Liver (tissue), 7 donors: ENCODE measurements at regions not wholly inside any gene's neighbourhood (a gene's known extent, or its start where the extent isn't known, plus 50 kb on each side); places are given as distances from the start of the nearest gene placed in this dataset.

Source experiments
- DNase-seq: peaks from one replicate; pipeline ENCODE4 v3.0.0-alpha.2; 2017; ENCODE audit warnings: low spot score
- H3K27ac ChIP-seq, 2 donors: one replicate each; pipeline ENCODE4 v1.7.0; 2013; ENCODE audit warnings: inconsistent platforms in 2 of 2, low read length in 2 of 2, control low read depth in 1 of 2, low read depth in 1 of 2, mild to moderate bottlenecking in 1 of 2
- H3K27me3 ChIP-seq, 4 donors: one replicate each; pipeline versions ENCODE4 v1.6.1 to v1.7.0; 2013; ENCODE audit warnings: low read length in 3 of 4, inconsistent platforms in 1 of 4, mild to moderate bottlenecking in 1 of 4, moderate library complexity in 1 of 4; ENCODE audit not compliant: control insufficient read depth in 4 of 4, insufficient read depth in 4 of 4
- H3K36me3 ChIP-seq, 4 donors: one replicate each; pipeline versions ENCODE4 v1.6.1 to v1.7.0; 2013; ENCODE audit warnings: low read length in 3 of 4, mild to moderate bottlenecking in 3 of 4, low read depth in 1 of 4, moderate library complexity in 1 of 4; ENCODE audit not compliant: control insufficient read depth in 4 of 4, insufficient read depth in 3 of 4
- H3K4me1 ChIP-seq, 4 donors: one replicate each; pipeline versions ENCODE4 v1.6.1 to v1.7.0; 2013; ENCODE audit warnings: low read length in 3 of 4, mild to moderate bottlenecking in 3 of 4, moderate library complexity in 1 of 4; ENCODE audit not compliant: control insufficient read depth in 4 of 4, insufficient read depth in 4 of 4
- H3K4me3 ChIP-seq, 3 donors: one replicate each; pipeline versions ENCODE4 v1.6.1 to v1.7.0; 2013; ENCODE audit warnings: low read length in 3 of 3, control low read depth in 1 of 3, low read depth in 1 of 3, mild to moderate bottlenecking in 1 of 3
- H3K9ac ChIP-seq, 2 donors: one replicate each; pipeline ENCODE4 v1.7.0; 2013; ENCODE audit warnings: low read length in 2 of 2, mild to moderate bottlenecking in 2 of 2, moderate library complexity in 2 of 2, control low read depth in 1 of 2, low read depth in 1 of 2
- H3K9me3 ChIP-seq, 4 donors: one replicate each; pipeline versions ENCODE4 v1.6.1 to v1.7.0; 2013; ENCODE audit warnings: low read length in 3 of 4; ENCODE audit not compliant: control insufficient read depth in 4 of 4
- ATF3 ChIP-seq: IDR thresholded peaks from 2 replicates; pipeline ENCODE4 v1.6.1; 2016; ENCODE audit warnings: antibody characterized with exemption
- EGR1 ChIP-seq, 2 donors: IDR thresholded peaks; 2 replicates each; pipeline ENCODE4 v1.6.1; 2016 to 2018; ENCODE audit warnings: antibody characterized with exemption in 2 of 2, low read depth in 2 of 2
- FOXA1 ChIP-seq: IDR thresholded peaks from 2 replicates; pipeline ENCODE4 v1.6.1; 2016; ENCODE audit warnings: antibody characterized with exemption
- GABPA ChIP-seq, 2 donors: IDR thresholded peaks in 1 of 2; conservative IDR thresholded peaks in 1 of 2; 2 replicates each; pipeline ENCODE4 v1.6.1; 2016; ENCODE audit warnings: antibody characterized with exemption in 2 of 2, mild to moderate bottlenecking in 1 of 2, moderate library complexity in 1 of 2
- HNF4A ChIP-seq, 2 donors: conservative IDR thresholded peaks; 2 replicates each; pipeline ENCODE4 v1.6.1; 2016; ENCODE audit warnings: antibody characterized with exemption in 2 of 2, mild to moderate bottlenecking in 2 of 2
- HNF4G ChIP-seq: IDR thresholded peaks from 2 replicates; pipeline ENCODE4 v1.6.1; 2016; ENCODE audit warnings: antibody characterized with exemption
- JUND ChIP-seq, 2 donors: IDR thresholded peaks; 2 replicates each; pipeline ENCODE4 v1.6.1; 2016; ENCODE audit warnings: antibody characterized with exemption in 2 of 2
- NR2F2 ChIP-seq: IDR thresholded peaks from 2 replicates; pipeline ENCODE4 v1.6.1; 2016; ENCODE audit warnings: antibody characterized with exemption
- RAD21 ChIP-seq, 2 donors: IDR thresholded peaks; 2 replicates each; pipeline ENCODE4 v1.6.1; 2016; ENCODE audit warnings: antibody characterized with exemption in 2 of 2, mild to moderate bottlenecking in 2 of 2
- REST ChIP-seq: IDR thresholded peaks from 2 replicates; pipeline ENCODE4 v1.6.1; 2016; ENCODE audit warnings: antibody characterized with exemption, mild to moderate bottlenecking
- RXRA ChIP-seq, 2 donors: IDR thresholded peaks; 2 replicates each; pipeline ENCODE4 v1.6.1; 2017 to 2018; ENCODE audit warnings: antibody characterized with exemption in 2 of 2, mild to moderate bottlenecking in 1 of 2
- SP1 ChIP-seq: IDR thresholded peaks from 2 replicates; pipeline ENCODE4 v1.6.1; 2018; ENCODE audit warnings: antibody characterized with exemption, mild to moderate bottlenecking
- TAF1 ChIP-seq: conservative IDR thresholded peaks from 2 replicates; pipeline ENCODE4 v1.6.1; 2016; ENCODE audit warnings: antibody characterized with exemption, mild to moderate bottlenecking
- YY1 ChIP-seq: IDR thresholded peaks from 2 replicates; pipeline ENCODE4 v1.6.1; 2016; ENCODE audit warnings: antibody characterized with exemption, mild to moderate bottlenecking
- WGBS: extraction: QIAGEN DNeasy Blood & Tissue Kit; methylation state at CpG from one replicate; pipeline ENCODE4 v1.1.7; 2013; 5-methylcytosine and 5-hydroxymethylcytosine counted together
- donor health status: healthy.
- donor health status: healthy.
- donor health status: healthy.
- donor health status: healthy.

GRCh38 chr5:8280711-8281363 lies 411.9 kb downstream of the MTRR start:
- TF ChIP-seq JUND (IDR thresholded peaks at IDR 0.05), result no peak
- no peak for TF ChIP-seq ATF3
- TF ChIP-seq SP1, result no peak
- no peak for TF ChIP-seq NR2F2
- no peak for TF ChIP-seq RXRA (IDR thresholded peaks at IDR 0.05)
- whole genome bisulfite sequencing, result 49% methylated on average over 4 of the region's 4 CpGs
- no peak overlapping the region for H3K9ac ChIP-seq
- DNase-seq, result no peak
- H3K27me3 ChIP-seq, result no peaks in the 10 kb centered on the region
- H3K4me3 ChIP-seq, result no peak overlapping the region
- H3K9me3 ChIP-seq, result no peaks in the 10 kb centered on the region
- no peak overlapping the region for H3K27ac ChIP-seq
- H3K36me3 ChIP-seq, result no peaks in the 10 kb centered on the region
- H3K4me1 ChIP-seq, result no peaks in the 10 kb centered on the region

GRCh38 chr5:8288334-8288733 lies 419.4 kb downstream of the MTRR start:
- Histone ChIP-seq H3K4me1 (no peaks in the 10 kb centered on the region), H3K36me3 (no peaks in the 10 kb centered on the region), H3K9ac (no peak overlapping the region), H3K4me3 (no peak overlapping the region), H3K9me3 (no peaks in the 10 kb centered on the region), H3K27me3 (no peaks in the 10 kb centered on the region), H3K27ac (no peak overlapping the region)
- TF ChIP-seq REST (no peak), RXRA (IDR thresholded peaks at IDR 0.05) (no peak)
- no peak for DNase-seq

- no peak overlapping the region for H3K9ac ChIP-seq
- H3K4me1 ChIP-seq, result no peaks in the 10 kb centered on the region
- H3K27me3 ChIP-seq, result no peaks in the 10 kb centered on the region
- H3K27ac ChIP-seq, result no peak overlapping the region
- H3K36me3 ChIP-seq, result no peaks in the 10 kb centered on the region
- no peak for DNase-seq
- 71% methylated on average over 6 of the region's 6 CpGs for WGBS
- H3K9me3 ChIP-seq, result no peaks in the 10 kb centered on the region
- no peak overlapping the region for H3K4me3 ChIP-seq
- TF ChIP-seq FOXA1 (no peak), YY1 (no peak), NR2F2 (no peak), RAD21 (IDR thresholded peaks at IDR 0.05) (no peak), EGR1 (IDR thresholded peaks at IDR 0.05; ENCODE audit: low read depth in 2 of 2) (no peak), REST (no peak), TAF1 (no peak), HNF4A (conservative IDR thresholded peaks at IDR 0.05) (no peak), GABPA (IDR thresholded peaks at IDR 0.05 in 1 of 2, conservative IDR thresholded peaks at IDR 0.05 in 1 of 2) (no peak), HNF4G (no peak), SP1 (no peak)
These were observed 420.1 kb downstream of the MTRR start for GRCh38 chr5:8288897-8289516.
